Ovary (tissue), 7 donors: ENCODE measurements at regions not wholly inside any gene's neighbourhood (a gene's known extent, or its start where the extent isn't known, plus 50 kb on each side); places are given as distances from the start of the nearest gene placed in this dataset.
"Not testable (repeated sequence)": the region's sequence is repeated elsewhere in the genome, so short reads cannot be mapped to it uniquely, and the experiment has no call there.

ENCODE experiments used
- DNase-seq, 5 donors: peaks; one replicate each; pipeline ENCODE4 v3.0.0-alpha.2; 2019 to 2020
- H3K27ac ChIP-seq, 2 donors: fragments of 200-600 bp; one replicate each; pipeline versions ENCODE4 v1.5.1 to v1.8.0; 2019 to 2022
- H3K27me3 ChIP-seq: fragments of 200-600 bp; one replicate; pipeline ENCODE4 v1.8.0; 2022
- H3K36me3 ChIP-seq: fragments of 200-600 bp; sonication (generic); one replicate; pipeline ENCODE4 v1.5.1; 2019
- H3K4me1 ChIP-seq: one replicate; pipeline ENCODE4 v1.8.1; 2013; ENCODE audit warnings: mild to moderate bottlenecking, moderate library complexity; ENCODE audit not compliant: insufficient read depth
- H3K4me3 ChIP-seq: fragments of 200-600 bp; sonication (generic); one replicate; pipeline ENCODE4 v1.5.1; 2017
- H3K9me3 ChIP-seq, 2 donors: fragments of 200-600 bp in 1 of 2; sonication (generic) in 1 of 2; one replicate each; pipeline versions ENCODE4 v1.5.1 to v1.8.1; 2013 to 2019; ENCODE audit warnings: mild to moderate bottlenecking in 1 of 2, moderate library complexity in 1 of 2
- EP300 ChIP-seq: sonication (generic); formaldehyde crosslinking; IDR thresholded peaks from one replicate; pipeline ENCODE4 v1.6.1; 2017; ENCODE audit warnings: antibody characterized with exemption
- POLR2A ChIP-seq: fragments of 450-650 bp; IDR thresholded peaks from one replicate; pipeline ENCODE4 v1.6.1; 2017; ENCODE audit warnings: antibody characterized with exemption, mild to moderate bottlenecking, moderate library complexity
- WGBS, 3 donors: extraction: QIAGEN DNeasy Blood & Tissue Kit in 1 of 3; methylation state at CpG; one replicate each; pipeline versions ENCODE4 v1.1.5 to v1.1.7; 2013 to 2017; 5-methylcytosine and 5-hydroxymethylcytosine counted together
- intact Hi-C, 4 donors: fragments of 100-400 bp; cut with DNase I; formaldehyde crosslinking; loops; one replicate each; pipeline versions ENCODE4 v1.11.0 to v1.15.1; 2022 to 2023
- TF ChIP-seq, protein P1 (sequence below), 3 donors: fragments of 450-650 bp in 2 of 3; fragments of 200-600 bp in 1 of 3; IDR thresholded peaks; one replicate each; pipeline versions ENCODE4 v1.5.1 to v1.8.0; 2016 to 2022; ENCODE audit warnings: antibody characterized with exemption in 3 of 3, mild to moderate bottlenecking in 1 of 3
- donor health status: DM: no; HTN: no; CAD: no; lungs with moderate emphysema.
- donor health status: DM: no; HTN: no; CAD: no.
- donor health status: Bipolar disorder and iron deficiency.
- donor health status: DM: no; HTN: no; CAD: no.
- donor health status: DM: yes; HTN: yes; CAD: no.

DNA sequence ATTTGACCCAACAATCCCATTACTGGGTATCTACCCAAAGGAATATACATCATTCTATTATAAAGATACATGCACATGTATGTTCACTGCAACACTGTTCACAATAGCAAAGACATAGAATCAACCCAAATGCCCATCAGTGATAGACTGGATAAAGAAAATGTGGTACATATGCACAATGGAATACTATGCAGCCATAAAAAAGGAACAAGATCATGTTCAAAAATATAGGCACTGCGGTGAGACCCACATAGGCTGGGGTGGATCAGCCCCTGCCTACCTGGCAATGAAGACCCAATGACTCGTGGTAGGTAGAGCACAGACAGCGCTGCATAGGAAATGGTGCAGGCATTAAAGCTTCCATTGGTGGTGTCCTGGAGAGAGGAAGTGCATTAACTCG is 88.6 kb upstream of the NFIL3 start:
- H3K27ac ChIP-seq, H3K4me3 ChIP-seq, H3K9me3 ChIP-seq, H3K36me3 ChIP-seq, DNase-seq, H3K27me3 ChIP-seq, intact Hi-C loops, H3K4me1 ChIP-seq: not testable (repeated sequence)
- 92 to 95% (median 95%) methylated on average over 4 of the region's 4 CpGs for WGBS, 3 donors

DNA sequence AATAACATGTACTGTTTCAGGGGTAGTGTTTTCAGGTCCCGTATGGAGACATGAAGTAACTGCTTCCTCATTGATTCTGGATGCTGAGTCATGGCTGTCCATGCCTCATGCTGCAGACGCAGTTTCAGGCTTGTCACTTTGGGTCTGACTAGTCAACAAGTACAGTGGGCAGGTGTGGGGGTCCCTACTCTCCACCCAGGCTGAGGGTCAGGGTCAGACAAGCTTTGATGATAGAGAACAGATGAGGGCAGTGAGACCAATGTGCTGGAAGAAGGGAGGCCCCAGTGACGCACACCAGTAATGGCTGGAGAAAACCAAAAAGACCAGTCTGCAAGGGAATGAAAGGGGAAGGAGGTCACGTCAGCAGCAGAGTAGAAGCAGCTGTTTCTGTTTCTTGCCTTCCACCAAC is 80.0 kb upstream of the NFIL3 start:
- intact Hi-C loops, result no loop called here
- WGBS, 3 donors, result 84 to 92% (median 87%) methylated on average over 4 of the region's 4 CpGs
- DNase-seq, result no peak

DNA sequence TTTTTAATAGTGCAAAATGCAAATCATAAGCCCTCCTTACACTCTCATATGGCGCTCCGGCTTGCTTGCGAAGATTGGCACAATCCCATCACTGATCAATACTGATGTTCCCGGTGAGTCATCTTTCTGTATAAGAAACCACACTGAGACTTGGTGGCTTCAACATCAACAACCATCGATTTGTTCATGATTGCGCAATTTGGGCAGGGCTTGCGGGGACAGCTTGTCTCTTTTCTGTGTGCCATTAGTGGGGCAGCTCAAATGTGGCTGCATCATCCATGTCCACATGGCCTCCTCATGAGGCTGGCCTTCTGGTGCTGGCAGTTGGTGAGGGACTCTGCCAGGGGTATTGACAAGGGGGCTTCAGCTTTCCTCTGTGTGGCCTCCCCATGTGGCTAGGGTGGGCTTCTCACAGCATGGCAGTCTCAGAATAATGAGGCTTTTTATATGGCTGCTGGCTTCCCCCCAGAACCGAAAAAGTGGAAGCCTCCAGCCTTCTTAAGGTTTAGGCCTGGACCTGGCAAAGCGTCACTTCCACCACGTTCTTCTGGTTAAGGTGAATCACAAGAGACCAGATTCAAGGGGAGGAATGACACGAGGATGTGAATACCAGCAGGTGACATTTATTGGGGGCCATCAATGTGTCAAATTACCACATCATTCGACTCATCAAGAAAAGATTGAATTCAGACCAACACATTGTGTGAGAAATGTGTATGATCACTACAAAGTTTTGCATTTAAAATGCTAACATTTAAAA is 79.5 kb upstream of the NFIL3 start:
- no peaks in the 10 kb centered on the region for H3K27me3 ChIP-seq
- DNase-seq, result no peak
- H3K4me1 ChIP-seq, result peaks cover 2% of the 10 kb centered on the region
- intact Hi-C loops, result no loop called here
- no peak for TF ChIP-seq POLR2A
- TF ChIP-seq, protein P1, sequence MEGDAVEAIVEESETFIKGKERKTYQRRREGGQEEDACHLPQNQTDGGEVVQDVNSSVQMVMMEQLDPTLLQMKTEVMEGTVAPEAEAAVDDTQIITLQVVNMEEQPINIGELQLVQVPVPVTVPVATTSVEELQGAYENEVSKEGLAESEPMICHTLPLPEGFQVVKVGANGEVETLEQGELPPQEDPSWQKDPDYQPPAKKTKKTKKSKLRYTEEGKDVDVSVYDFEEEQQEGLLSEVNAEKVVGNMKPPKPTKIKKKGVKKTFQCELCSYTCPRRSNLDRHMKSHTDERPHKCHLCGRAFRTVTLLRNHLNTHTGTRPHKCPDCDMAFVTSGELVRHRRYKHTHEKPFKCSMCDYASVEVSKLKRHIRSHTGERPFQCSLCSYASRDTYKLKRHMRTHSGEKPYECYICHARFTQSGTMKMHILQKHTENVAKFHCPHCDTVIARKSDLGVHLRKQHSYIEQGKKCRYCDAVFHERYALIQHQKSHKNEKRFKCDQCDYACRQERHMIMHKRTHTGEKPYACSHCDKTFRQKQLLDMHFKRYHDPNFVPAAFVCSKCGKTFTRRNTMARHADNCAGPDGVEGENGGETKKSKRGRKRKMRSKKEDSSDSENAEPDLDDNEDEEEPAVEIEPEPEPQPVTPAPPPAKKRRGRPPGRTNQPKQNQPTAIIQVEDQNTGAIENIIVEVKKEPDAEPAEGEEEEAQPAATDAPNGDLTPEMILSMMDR (IDR thresholded peaks at IDR 0.05), result no peak
- TF ChIP-seq EP300, result no peak
- H3K4me3 ChIP-seq, result no peak overlapping the region
- H3K27ac ChIP-seq, result no peak overlapping the region
- H3K9me3 ChIP-seq, result no peaks in the 10 kb centered on the region
- no peaks in the 10 kb centered on the region for H3K36me3 ChIP-seq
- WGBS, 3 donors, result 91 to 93% (median 92%) methylated on average over 12 of the region's 12 CpGs

More for the DNA sequence above, 80.0 kb upstream of the NFIL3 start:
- Histone ChIP-seq H3K4me3 (no peak overlapping the region), H3K27ac (no peak overlapping the region), H3K9me3 (no peaks in the 10 kb centered on the region), H3K27me3 (no peaks in the 10 kb centered on the region), H3K36me3 (no peaks in the 10 kb centered on the region), H3K4me1 (peaks cover 5% of the 10 kb centered on the region)
- TF ChIP-seq POLR2A (no peak), EP300 (no peak)
- TF ChIP-seq, protein P1 (IDR thresholded peaks at IDR 0.05), result no peak

DNA sequence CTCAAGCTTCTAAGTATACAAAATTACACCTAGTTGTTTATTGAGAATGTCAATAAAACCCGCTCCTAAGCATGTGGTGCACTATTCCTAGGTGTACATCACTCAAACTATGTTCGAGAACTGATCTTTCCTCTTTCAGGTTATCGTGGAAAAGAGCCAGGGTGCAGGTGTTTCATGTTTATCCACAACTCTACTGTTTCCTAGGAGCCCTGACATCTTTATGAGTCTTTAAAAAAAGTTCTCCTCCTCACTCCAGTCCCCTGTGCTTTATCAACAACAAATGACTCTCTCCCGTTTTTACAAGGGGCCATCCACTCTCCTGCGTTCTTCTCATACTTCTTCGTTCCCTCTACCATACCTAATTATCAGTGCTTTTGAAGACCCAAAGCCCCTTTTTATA is 78.8 kb upstream of the NFIL3 start:
- no peaks in the 10 kb centered on the region for H3K27me3 ChIP-seq
- TF ChIP-seq EP300 (no peak), POLR2A (no peak)
- TF ChIP-seq, protein P1 (IDR thresholded peaks at IDR 0.05), result no peak
- intact Hi-C loops, result no loop called here
- DNase-seq, result no peak
- 63 to 77% (median 76%) methylated on average over 6 of the region's 6 CpGs for WGBS, 3 donors
- no peaks in the 10 kb centered on the region for H3K36me3 ChIP-seq
- no peaks in the 10 kb centered on the region for H3K4me1 ChIP-seq
- H3K4me3 ChIP-seq, result no peak overlapping the region
- no peak overlapping the region for H3K27ac ChIP-seq
- no peaks in the 10 kb centered on the region for H3K9me3 ChIP-seq

DNA sequence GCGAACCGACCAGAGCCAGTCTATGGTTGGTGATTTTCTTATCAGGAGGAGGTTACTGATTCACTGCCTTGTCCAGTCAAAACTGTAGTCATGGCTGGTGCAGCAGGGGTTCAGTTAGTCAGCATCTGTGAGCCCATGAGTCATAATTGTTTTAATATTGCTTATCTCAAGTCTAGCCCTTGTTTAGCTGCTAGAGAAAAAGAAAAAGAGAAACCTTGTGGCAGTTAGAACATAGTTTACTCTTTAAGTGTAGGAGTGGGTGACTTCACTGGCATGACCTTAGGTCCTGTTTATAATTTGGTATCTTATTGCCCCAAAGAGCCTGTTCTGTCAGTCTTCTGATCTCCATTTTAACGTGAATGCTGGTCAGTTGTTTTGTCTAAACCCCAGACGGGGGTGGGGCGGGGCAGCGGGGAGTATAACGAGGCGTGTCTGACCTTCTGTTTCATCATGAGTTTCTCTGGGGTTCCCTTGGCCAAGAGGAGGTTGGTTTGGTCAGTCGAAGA is 76.9 kb upstream of the NFIL3 start:
- no peaks in the 10 kb centered on the region for H3K36me3 ChIP-seq
- peak; percentile 33 to 67 (median 41) for DNase-seq
- intact Hi-C loops, result no loop called here

More for the DNA sequence above, 76.9 kb upstream of the NFIL3 start:
- Histone ChIP-seq H3K4me3 (no peak overlapping the region), H3K9me3 (no peaks in the 10 kb centered on the region), H3K4me1 (no peaks in the 10 kb centered on the region), H3K27me3 (no peaks in the 10 kb centered on the region), H3K27ac (no peak overlapping the region)
- TF ChIP-seq EP300, result no peak
- TF ChIP-seq POLR2A, result no peak
- TF ChIP-seq, protein P1 (IDR thresholded peaks at IDR 0.05), result no peak
- WGBS, 3 donors, result 17 to 48% (median 18%) methylated on average over 9 of the region's 9 CpGs
